ENCODE measurements at regions not wholly inside any gene's neighbourhood (a gene's known extent, or its start where the extent isn't known, plus 50 kb on each side); places are given as distances from the start of the nearest gene placed in this dataset.

DNA sequence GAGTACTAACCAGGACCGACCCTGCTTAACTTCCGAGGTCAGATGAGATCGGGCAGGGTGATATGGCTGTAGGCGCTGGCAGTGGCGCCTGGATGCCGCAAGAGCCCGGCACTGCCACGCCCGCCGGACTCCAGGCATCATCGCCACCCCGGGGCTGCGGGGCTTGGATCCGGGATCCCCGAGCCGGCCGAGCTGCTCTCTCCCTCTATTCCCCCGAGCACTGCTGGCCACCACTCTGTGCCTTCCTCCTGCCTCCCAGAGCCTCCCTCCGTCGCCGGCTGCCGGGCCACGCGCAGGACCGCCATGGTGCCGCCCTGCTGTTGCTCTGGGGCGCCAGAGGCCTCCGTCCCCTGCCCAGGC lies 153.2 kb upstream of the ALG10B start:
- TF ChIP-seq, protein P1, sequence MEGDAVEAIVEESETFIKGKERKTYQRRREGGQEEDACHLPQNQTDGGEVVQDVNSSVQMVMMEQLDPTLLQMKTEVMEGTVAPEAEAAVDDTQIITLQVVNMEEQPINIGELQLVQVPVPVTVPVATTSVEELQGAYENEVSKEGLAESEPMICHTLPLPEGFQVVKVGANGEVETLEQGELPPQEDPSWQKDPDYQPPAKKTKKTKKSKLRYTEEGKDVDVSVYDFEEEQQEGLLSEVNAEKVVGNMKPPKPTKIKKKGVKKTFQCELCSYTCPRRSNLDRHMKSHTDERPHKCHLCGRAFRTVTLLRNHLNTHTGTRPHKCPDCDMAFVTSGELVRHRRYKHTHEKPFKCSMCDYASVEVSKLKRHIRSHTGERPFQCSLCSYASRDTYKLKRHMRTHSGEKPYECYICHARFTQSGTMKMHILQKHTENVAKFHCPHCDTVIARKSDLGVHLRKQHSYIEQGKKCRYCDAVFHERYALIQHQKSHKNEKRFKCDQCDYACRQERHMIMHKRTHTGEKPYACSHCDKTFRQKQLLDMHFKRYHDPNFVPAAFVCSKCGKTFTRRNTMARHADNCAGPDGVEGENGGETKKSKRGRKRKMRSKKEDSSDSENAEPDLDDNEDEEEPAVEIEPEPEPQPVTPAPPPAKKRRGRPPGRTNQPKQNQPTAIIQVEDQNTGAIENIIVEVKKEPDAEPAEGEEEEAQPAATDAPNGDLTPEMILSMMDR (IDR thresholded peaks at IDR 0.05; ENCODE audit: poor library complexity): no peak
- TF ChIP-seq EZH2phosphoT487 (IDR thresholded peaks at IDR 0.05; ENCODE audit: low read depth, severe bottlenecking, unreplicated experiment) (no peak), EZH2 (IDR thresholded peaks at IDR 0.05; ENCODE audit: borderline replicate concordance) (no peak)
